GM18520 (cell line): ENCODE measurements at regions not wholly inside any gene's neighbourhood (a gene's known extent, or its start where the extent isn't known, plus 50 kb on each side); places are given as distances from the start of the nearest gene placed in this dataset.
"Not testable (repeated sequence)": the region's sequence is repeated elsewhere in the genome, so short reads cannot be mapped to it uniquely, and the experiment has no call there.

Experiments used
- ATAC-seq: cut with Tn5 transposase; IDR thresholded peaks from one replicate; pipeline ENCODE4 v1.9.1; 2021; ENCODE audit not compliant: unreplicated experiment

- ATAC-seq = no peak
Measured at GRCh38 chr1:90864681-90865080, 147.6 kb upstream of the BARHL2 start.

- ATAC-seq = no peak
Measured at GRCh38 chr1:90862782-90863181, 145.7 kb upstream of the BARHL2 start.

- ATAC-seq = not testable (repeated sequence)
Measured at GRCh38 chr1:90861421-90861820, 144.3 kb upstream of the BARHL2 start.

GRCh38 chr1:90856463-90857007, 139.4 kb upstream of the BARHL2 start:
- ATAC-seq = no peak

GRCh38 chr1:90854397-90854924, 137.4 kb upstream of the BARHL2 start:
- no peak for ATAC-seq

- ATAC-seq = no peak
Measured at GRCh38 chr1:90851711-90852050, 134.6 kb upstream of the BARHL2 start.

- ATAC-seq = peak; percentile 93
Measured at GRCh38 chr1:90850898-90851710, 134.0 kb upstream of the BARHL2 start.

- no peak for ATAC-seq
Measured at GRCh38 chr1:90850181-90850897, 133.2 kb upstream of the BARHL2 start.

- ATAC-seq = no peak
Measured at GRCh38 chr1:90841473-90841872, 124.4 kb upstream of the BARHL2 start.

GRCh38 chr1:90840352-90840751, 123.2 kb upstream of the BARHL2 start:
- ATAC-seq = no peak

- no peak for ATAC-seq
Measured at GRCh38 chr1:90839323-90839722, 122.2 kb upstream of the BARHL2 start.

- ATAC-seq = no peak
Measured at GRCh38 chr1:90838720-90839119, 121.6 kb upstream of the BARHL2 start.

GRCh38 chr1:90837420-90837819, 120.3 kb upstream of the BARHL2 start:
- no peak for ATAC-seq

GRCh38 chr1:90836345-90836679, 119.2 kb upstream of the BARHL2 start:
- no peak for ATAC-seq

- no peak for ATAC-seq
Measured at GRCh38 chr1:90835661-90836344, 118.7 kb upstream of the BARHL2 start.

GRCh38 chr1:90834886-90835660, 118.0 kb upstream of the BARHL2 start:
- no peak for ATAC-seq

- no peak for ATAC-seq
Measured at GRCh38 chr1:90834354-90834885, 117.3 kb upstream of the BARHL2 start.

GRCh38 chr1:90833466-90834110, 116.5 kb upstream of the BARHL2 start:
- ATAC-seq = no peak

GRCh38 chr1:90831910-90832309, 114.8 kb upstream of the BARHL2 start:
- no peak for ATAC-seq

GRCh38 chr1:90826834-90827233, 109.7 kb upstream of the BARHL2 start:
- no peak for ATAC-seq
